Endometrium (tissue), 2 donors: ENCODE measurements at regions not wholly inside any gene's neighbourhood (a gene's known extent, or its start where the extent isn't known, plus 50 kb on each side); places are given as distances from the start of the nearest gene placed in this dataset.
"Not testable (repeated sequence)": the region's sequence is repeated elsewhere in the genome, so short reads cannot be mapped to it uniquely, and the experiment has no call there.

Experiments
- FAIRE-seq: peaks from 2 replicates; lab custom pipeline; 2012; peaks lifted over from hg19 to GRCh38; lab: Jason Lieb, UNC
- donor health status: control.
- donor health status: control.

DNA sequence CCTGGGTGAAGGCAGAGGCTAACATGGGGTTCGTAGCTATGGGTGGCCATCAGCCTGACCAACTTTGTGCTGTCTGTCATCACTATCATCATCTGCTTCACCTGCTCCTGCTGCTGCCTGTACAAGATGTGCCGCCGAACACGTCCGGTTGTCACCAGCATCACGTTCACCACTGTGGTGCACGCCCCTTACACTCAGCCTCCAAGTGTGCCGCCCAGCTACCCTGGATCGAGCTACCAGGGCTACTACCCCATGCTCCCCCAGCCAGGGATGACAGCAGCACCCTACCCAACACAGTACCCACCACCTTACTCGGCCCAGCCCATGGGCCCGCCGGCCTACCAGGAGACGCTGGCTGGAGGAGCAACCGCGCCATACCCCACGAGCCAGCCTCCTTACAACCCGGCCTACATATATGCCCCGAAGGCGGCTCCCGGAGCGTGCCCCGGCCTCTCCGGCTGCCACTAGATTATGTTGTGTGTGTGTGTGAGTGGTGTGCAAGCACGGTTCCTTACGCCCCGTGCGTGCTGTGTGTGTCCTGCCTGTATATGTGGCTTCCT, 213.4 kb upstream of the XIST start:
- no peak for FAIRE-seq

DNA sequence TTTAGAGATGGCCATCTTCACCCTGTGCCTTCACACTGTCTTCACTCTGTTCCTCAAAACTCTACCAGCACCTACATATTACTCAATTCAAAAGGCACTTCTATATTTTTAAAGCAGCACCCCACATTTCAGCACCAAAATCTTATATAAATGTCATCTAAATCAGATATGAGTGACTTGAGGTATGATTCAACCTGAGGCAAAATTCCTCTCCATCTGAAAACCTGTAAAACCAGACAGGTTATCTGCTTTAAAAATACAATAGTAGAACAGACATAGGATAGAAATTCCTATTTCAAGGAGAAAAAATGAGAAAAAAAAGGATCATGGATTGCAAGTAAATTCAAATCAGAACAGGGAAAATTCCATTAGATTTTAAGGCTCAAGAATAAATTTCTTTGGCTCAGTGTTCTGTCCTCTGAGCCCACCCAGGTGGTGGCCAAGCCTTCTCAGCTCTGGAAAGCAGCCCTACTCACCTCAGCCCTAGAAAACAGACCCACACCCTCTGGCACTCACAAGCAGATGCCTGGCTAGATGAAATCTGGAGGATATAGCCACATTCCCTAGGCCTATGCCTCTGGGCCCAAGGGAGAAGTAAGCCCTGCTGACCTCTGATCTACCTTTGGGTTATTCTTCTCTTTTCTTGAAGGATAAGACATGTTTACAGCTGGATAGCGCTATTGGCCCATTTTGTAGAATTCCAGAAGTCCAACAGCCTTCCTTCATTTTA, 211.1 kb upstream of the XIST start:
- no peak for FAIRE-seq

- no peak for FAIRE-seq
Observed at GRCh38 chrX:74061879-74062278, 209.4 kb upstream of the XIST start.

DNA sequence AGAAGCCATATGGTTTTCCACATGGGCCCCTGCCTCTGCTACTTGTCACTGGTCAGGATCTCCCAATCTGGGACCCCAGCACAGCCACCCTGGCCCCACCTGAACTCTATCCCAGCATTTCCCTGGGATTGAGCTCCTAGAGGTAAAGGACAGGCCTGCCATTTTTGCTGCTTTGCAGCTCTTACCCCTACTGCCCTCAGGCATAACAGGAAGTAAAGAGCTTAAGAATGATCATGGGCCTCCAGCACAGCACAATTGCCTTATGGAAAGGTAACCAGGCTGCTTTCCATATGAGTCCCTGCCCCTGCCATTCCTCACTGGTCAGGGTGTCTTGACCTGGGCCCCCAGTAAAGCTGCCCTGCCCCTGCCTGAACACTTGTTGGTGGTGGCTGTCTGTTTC, 196.6 kb upstream of the XIST start:
- FAIRE-seq, result no peak

- FAIRE-seq, result not testable (repeated sequence)
Observed at GRCh38 chrX:74034066-74034465, 181.6 kb upstream of the XIST start.

- not testable (repeated sequence) for FAIRE-seq
Observed at GRCh38 chrX:74031527-74031926, 179.0 kb upstream of the XIST start.

DNA sequence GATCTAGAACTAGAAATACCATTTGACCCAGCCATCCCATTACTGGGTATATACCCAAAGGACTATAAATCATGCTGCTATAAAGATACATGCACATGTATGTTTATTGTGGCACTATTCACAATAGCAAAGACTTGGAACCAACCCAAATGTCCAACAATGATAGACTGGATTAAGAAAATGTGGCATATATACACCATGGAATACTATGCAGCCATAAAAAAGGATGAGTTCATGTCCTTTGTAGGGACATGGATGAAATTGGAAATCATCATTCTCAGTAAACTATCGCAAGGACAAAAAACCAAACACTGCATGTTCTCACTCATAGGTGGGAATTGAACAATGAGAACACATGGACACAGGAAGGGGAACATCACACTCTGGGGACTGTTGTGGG, 178.3 kb upstream of the XIST start:
- FAIRE-seq, result not testable (repeated sequence)

DNA sequence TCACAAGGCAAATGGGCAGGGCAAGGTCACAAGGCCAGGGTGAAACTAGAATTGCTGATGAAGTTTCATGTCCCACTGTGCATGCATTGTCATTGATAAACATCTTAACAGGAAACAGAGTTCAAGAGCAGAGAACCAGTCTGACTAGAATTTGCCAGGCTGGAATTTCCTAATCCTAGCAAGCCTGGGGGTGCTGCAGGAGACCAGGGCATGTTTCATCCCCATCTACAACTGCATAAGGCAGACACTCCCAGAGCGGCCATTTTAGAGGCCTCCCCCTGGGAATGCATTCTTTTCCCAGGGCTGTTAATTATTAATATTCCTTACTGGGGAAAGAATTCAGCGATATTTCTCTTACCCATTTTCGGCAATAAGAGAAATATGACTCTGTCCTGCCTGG, 172.6 kb upstream of the XIST start:
- FAIRE-seq, result not testable (repeated sequence)

DNA sequence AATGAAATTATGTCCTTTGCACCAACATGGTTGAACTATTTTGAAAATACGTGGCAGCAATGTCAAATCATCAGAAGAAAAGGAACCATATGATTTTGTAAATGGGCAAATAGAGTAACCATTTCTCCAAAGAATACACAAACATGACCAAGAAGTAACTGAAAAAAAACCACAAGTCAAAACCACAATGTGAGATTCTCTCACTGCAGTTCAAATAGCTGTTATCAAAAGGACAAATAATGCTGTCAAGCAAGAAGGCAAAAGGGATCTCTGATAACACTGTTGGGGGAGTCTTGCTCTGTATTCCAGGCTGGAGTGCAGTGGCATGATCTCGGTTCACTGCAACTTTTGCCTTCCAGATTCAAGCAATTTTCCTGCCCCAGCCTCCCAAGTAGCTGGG, 170.7 kb upstream of the XIST start:
- no peak for FAIRE-seq

DNA sequence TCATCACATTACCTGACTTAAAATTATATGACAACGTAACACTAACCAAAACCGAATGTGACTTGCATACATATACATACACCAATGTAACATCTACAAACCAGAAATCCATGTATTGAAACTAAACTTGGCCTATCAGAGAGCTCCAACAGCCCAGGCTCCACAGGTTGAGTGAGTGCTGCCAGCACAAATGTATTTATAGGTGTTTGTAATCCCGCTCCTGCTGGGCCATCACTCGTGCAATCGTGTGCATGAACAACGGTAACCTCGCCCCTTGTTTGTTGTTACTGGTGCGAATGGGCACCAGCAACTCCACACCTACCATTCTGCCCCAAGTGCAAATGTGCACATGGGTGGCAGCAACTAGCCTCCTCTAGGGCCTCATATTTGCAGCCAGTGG, 165.7 kb upstream of the XIST start:
- no peak for FAIRE-seq

DNA sequence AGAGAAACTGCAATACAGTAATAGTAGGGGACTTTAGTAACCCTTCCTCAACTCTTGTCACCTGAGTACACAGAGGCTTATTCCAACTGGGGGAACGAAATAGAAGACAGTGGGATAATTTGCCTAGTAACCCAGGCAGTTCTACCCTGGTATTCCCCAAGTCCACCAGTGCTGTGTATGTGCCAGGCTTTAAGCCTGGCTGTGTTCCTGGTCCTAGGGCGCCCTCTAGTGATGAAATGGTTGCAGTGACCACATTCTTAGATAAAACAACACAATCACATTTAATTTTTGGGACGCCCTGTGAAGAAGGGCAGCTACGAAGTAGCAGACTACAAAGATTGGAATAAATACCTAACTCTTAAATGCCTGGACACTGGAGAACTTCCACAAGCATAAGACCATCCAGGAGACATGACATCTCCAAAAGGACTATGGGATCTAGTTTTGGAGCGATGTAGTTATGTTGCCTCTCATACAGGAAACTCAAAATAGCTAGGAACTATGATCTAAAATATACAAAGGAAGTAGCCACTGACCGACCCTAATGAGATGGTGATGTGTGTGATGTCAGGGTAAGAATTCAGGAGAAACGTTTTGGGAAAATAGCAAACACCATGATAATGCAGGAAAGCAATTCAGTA, 163.0 kb upstream of the XIST start:
- no peak for FAIRE-seq

DNA sequence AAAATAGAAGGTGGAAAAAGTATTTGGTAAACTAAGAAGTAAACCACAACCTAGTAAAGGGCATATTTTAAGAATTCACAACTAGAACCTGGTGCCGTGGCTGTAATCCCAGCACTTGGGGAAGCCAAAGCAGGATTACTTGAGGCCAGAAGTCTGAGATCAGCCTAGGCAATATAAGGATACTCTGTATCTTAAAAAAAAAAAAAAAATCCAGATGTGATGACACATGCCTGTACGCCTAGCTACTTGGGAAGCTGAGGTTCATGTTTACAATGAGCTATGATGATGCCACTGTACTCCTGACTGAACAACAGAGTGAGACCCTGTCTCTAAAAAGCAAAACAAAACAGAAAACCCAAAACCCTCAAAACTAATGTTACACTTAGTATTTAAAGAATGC, 156.5 kb upstream of the XIST start:
- no peak for FAIRE-seq

DNA sequence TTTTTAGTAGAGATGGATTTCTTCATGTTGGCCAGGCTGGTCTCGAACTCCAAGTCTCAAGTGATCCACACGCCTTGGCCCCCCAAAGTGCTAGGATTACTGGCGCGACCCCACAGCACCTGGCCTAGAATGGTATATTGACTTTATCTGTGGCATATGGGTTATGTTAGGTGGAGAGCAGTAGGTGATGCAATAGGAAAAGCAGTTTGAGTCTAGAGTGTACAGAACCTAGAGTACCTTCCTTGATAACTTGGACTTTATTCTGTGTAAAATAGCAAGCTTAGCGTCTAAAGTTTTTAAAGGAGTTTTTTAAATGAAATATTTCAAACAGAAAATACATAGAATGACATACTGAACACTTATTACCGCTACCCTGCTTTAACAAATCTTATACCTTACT, 139.5 kb upstream of the XIST start:
- no peak for FAIRE-seq

DNA sequence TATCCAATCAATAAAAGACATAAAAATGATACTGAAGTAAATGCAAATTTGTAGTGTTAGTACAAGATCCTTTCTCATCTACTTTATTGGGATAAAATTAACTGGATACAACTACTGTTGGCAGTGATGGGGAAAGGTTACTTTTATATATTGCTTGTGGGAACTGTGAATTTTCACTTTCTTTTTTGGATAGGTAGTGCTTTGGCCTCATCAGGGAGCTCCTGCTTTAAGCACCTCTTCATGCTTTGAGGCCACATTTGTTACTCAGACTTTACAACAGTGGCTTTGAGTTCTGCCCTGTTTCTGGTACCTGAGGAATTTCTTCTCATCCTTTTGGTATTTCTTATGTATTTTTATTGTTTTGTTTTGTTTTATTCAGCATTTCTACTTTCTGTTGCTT, 134.7 kb upstream of the XIST start:
- FAIRE-seq, result no peak

GRCh38 chrX:73979551-73980131, 127.1 kb upstream of the XIST start:
- peak; percentile 60 for FAIRE-seq

GRCh38 chrX:73977542-73978169, 125.1 kb upstream of the XIST start:
- FAIRE-seq, result no peak

DNA sequence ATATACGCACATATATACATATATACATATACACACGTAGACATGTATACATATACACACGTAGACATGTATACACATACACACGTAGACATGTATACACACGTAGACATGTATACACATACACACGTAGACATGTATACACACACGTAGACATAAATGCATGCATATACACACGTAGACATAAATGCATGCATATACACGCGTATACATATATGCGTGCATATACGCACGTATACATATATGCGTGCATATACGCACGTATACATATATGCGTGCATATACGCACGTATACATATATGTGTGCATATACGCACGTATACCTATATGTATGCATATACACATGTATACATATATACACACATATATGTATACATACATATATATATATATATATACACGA, 114.9 kb upstream of the XIST start:
- FAIRE-seq, result not testable (repeated sequence)

DNA sequence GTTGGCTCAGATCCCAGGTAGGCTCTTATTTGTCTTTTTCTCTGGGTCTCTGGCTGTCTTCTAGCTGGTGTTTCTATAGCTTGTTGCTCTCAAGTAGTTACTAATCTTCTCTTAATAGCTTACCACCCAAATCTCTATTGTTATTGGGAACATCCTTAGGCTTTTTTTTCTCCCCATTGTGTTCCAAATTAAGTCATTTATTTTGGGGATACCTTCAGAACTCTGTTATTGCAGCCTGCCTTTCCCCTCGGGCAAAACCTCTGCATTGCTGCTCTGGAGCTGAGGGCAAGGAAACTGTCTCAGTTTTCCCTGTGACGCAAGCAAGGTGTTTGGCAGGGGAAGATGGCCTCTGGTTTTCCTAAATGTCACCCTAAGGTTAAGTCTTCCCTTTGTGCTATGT, 113.3 kb upstream of the XIST start:
- FAIRE-seq, result no peak

- no peak for FAIRE-seq
Observed at GRCh38 chrX:73964579-73964978, 112.1 kb upstream of the XIST start.

DNA sequence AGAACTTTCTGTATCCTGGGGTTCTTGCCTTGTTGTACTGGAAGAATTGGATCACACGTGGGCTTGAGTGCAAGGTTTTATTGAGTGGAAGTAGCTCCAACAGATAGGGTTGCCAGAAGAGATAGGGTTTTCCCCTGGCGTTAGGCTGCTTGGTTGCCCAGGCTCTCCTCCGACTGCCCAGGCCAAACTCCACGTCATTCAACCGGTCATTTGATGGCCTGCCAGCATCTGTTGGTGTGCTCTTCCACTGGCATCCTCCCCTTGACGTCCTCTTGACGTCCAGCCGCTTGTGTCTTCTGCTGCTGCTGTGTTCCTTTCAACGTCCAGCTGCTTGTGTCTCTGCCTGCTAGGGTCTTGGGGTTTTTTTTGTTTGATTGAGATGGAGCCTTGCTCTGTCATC, 111.2 kb upstream of the XIST start:
- FAIRE-seq, result no peak

DNA sequence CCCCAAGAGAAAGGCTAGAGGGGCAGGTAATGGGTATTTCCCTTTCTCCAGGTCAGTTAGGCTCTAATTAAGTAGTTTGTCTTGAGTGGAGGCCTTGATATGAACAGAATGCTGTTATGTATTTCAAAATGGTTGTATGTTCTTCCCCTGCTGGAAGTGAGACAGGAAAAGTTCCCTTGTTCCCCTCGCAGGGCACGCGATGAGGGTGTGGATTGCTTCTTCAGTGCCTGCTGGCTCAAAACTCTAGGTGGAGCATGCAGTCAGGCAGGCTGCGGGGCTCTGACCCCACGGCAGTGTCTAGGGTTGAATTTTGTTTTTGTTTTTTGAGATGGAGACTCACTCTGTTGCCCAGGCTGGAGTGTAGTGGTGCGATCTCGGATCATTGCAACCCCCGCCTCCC, 110.4 kb upstream of the XIST start:
- no peak for FAIRE-seq

DNA sequence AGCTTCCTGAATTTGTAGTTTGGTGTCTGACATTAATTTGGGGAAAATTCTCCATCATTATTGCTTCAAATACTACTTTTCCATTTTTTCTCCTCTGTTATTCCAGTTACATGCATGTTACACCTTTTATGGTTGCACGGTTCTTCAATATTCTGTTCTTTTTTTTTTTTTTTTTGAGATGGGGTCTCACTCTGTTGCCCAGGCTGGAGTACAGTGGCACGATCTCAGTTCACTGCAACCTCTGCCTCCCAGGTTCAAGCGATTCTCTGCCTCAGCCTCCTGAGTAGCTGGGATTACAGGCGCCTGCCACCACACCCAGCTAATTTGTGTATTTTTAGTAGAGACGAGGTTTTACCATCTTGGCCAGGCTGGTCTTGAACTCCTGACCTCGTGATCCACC, 109.4 kb upstream of the XIST start:
- FAIRE-seq, result not testable (repeated sequence)

GRCh38 chrX:73944563-73944908, 92.0 kb upstream of the XIST start:
- no peak for FAIRE-seq
